Upper lobe of left lung (tissue), 6 donors: ENCODE measurements at regions not wholly inside any gene's neighbourhood (a gene's known extent, or its start where the extent isn't known, plus 50 kb on each side); places are given as distances from the start of the nearest gene placed in this dataset.

ENCODE experiments used
- ATAC-seq, 2 donors: fragments of 200-7000 bp; cut with Tn5 transposase; one replicate each; pipeline ENCODE4 v1.9.1; 2022; ENCODE audit warnings: mild to moderate bottlenecking in 2 of 2, moderate library complexity in 2 of 2; ENCODE audit not compliant: low FRiP score in 2 of 2
- DNase-seq, 2 donors: peaks; one replicate each; pipeline ENCODE4 v3.0.0-alpha.2; 2019 to 2020
- H3K27ac ChIP-seq, 4 donors: fragments of 200-600 bp; sonication (generic); one replicate each; pipeline ENCODE4 v1.5.1; 2016 to 2019
- H3K27me3 ChIP-seq, 4 donors: fragments of 200-600 bp; sonication (generic); one replicate each; pipeline ENCODE4 v1.5.1; 2017 to 2019
- H3K36me3 ChIP-seq, 4 donors: fragments of 200-600 bp; sonication (generic); one replicate each; pipeline ENCODE4 v1.5.1; 2016 to 2019
- H3K4me1 ChIP-seq, 4 donors: fragments of 200-600 bp; sonication (generic); one replicate each; pipeline ENCODE4 v1.5.1; 2018 to 2019
- H3K4me3 ChIP-seq, 4 donors: fragments of 200-600 bp; sonication (generic); one replicate each; pipeline ENCODE4 v1.5.1; 2017 to 2019; ENCODE audit warnings: mild to moderate bottlenecking in 2 of 4, moderate library complexity in 1 of 4
- H3K9me3 ChIP-seq, 4 donors: fragments of 200-600 bp; sonication (generic); one replicate each; pipeline ENCODE4 v1.5.1; 2018 to 2019
- EP300 ChIP-seq, 4 donors: sonication (generic); formaldehyde crosslinking; IDR thresholded peaks; one replicate each; pipeline ENCODE4 v1.5.1; 2017; ENCODE audit warnings: antibody characterized with exemption in 4 of 4, control low read depth in 2 of 4
- POLR2A ChIP-seq, 4 donors: fragments of 450-650 bp; IDR thresholded peaks; one replicate each; pipeline ENCODE4 v1.5.1; 2016 to 2017; ENCODE audit warnings: antibody characterized with exemption in 4 of 4, mild to moderate bottlenecking in 2 of 4
- POLR2AphosphoS5 ChIP-seq, 2 donors: sonication (generic); formaldehyde crosslinking; IDR thresholded peaks; one replicate each; pipeline ENCODE4 v1.5.1; 2017; ENCODE audit warnings: antibody characterized with exemption in 2 of 2
- WGBS, 2 donors: methylation state at CpG; one replicate each; pipeline ENCODE4 v1.1.5; 2017 to 2018; 5-methylcytosine and 5-hydroxymethylcytosine counted together
- TF ChIP-seq, protein P1 (sequence below), 6 experiments: fragments of 450-650 bp in 4 of 6; fragments of 200-600 bp in 2 of 6; sonication (generic) in 2 of 6; IDR thresholded peaks; one replicate each; pipeline ENCODE4 v1.5.1; 2016 to 2019; ENCODE audit warnings: antibody characterized with exemption in 6 of 6
- donor health status: DM: no; HTN: no; CAD: no; lungs with moderate emphysema.
- donor health status: DM: no; HTN: yes; CAD: no; lungs with severe emphysema.

GRCh38 chr3:104952146-104952972 is 414.4 kb upstream of the ALCAM start:
- peak overlapping the region in 3 of 4 donors; percentile 5 to 46 (median 23) for H3K27ac ChIP-seq
- DNase-seq (peak in 1 of 2 donors; percentile 70), ATAC-seq (peak; percentile 60 to 75)
- H3K9me3 ChIP-seq, result no peaks in the 10 kb centered on the region
- H3K36me3 ChIP-seq, result no peaks in the 10 kb centered on the region
- H3K4me3 ChIP-seq, result no peak overlapping the region
- H3K4me1 ChIP-seq, result peaks cover 0 to 6% (median 1%) of the 10 kb centered on the region in 4 donors
- 43 to 50% methylated on average over 2 of the region's 2 CpGs for WGBS, 2 donors
- no peaks in the 10 kb centered on the region for H3K27me3 ChIP-seq
- TF ChIP-seq POLR2A (IDR thresholded peaks at IDR 0.05) (no peak), POLR2AphosphoS5 (IDR thresholded peaks at IDR 0.05) (peak in 1 of 2 donors; percentile 12), EP300 (IDR thresholded peaks at IDR 0.05) (peak in 1 of 4 donors; percentile 70)
- TF ChIP-seq, protein P1, sequence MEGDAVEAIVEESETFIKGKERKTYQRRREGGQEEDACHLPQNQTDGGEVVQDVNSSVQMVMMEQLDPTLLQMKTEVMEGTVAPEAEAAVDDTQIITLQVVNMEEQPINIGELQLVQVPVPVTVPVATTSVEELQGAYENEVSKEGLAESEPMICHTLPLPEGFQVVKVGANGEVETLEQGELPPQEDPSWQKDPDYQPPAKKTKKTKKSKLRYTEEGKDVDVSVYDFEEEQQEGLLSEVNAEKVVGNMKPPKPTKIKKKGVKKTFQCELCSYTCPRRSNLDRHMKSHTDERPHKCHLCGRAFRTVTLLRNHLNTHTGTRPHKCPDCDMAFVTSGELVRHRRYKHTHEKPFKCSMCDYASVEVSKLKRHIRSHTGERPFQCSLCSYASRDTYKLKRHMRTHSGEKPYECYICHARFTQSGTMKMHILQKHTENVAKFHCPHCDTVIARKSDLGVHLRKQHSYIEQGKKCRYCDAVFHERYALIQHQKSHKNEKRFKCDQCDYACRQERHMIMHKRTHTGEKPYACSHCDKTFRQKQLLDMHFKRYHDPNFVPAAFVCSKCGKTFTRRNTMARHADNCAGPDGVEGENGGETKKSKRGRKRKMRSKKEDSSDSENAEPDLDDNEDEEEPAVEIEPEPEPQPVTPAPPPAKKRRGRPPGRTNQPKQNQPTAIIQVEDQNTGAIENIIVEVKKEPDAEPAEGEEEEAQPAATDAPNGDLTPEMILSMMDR (IDR thresholded peaks at IDR 0.05), result no peak

DNA sequence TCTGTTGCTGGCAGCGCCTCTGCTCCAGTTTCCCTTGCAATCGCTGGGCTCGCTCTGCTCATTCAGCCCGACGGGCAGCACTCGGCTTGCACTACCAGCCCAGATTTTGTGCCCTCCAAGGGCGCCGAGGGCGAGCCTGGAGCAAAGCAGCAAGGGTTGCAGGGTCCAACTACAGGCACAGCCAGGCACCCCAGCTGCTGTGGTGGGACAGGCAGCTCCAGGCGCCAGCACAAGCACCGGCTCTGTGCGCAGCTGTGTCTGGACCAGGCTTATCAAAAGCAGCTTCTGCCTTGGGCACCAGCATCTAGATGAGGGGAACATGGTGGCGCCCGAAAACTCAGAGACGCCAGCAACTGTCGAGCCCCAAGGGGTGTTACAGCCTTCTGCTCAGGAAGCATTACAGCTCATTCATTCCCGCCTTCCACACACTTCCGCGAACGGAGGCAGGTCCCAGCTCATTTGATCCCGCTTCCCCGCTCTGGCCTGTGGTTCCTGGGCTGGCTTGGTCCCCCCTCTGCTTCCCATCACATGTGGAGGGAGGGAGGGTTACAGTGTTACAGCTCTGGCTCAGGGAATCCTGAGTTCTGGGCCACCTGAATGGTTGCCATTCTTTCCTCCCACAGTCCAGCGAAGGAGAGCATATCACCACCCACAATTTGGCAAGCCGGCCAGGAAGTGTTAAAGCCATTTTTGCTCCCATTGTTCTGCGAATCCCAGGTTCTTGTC is 409.9 kb upstream of the ALCAM start:
- no peak overlapping the region for H3K4me3 ChIP-seq
- peak in 1 of 2 donors; percentile 68 for DNase-seq
- TF ChIP-seq POLR2AphosphoS5 (IDR thresholded peaks at IDR 0.05) (no peak), EP300 (IDR thresholded peaks at IDR 0.05) (no peak), POLR2A (IDR thresholded peaks at IDR 0.05) (no peak)
- TF ChIP-seq, protein P1 (IDR thresholded peaks at IDR 0.05), result no peak
- H3K9me3 ChIP-seq, result no peaks in the 10 kb centered on the region
- H3K27me3 ChIP-seq, result no peaks in the 10 kb centered on the region
- WGBS, 2 donors, result 95% methylated on average over 23 of the region's 25 CpGs
- no peak overlapping the region for H3K27ac ChIP-seq
- no peaks in the 10 kb centered on the region for H3K36me3 ChIP-seq
- H3K4me1 ChIP-seq, result peaks cover 0 to 5% (median 1%) of the 10 kb centered on the region in 4 donors
- peak; percentile 14 to 22 for ATAC-seq

GRCh38 chr3:104960579-104960978 is 406.1 kb upstream of the ALCAM start:
- 61 to 68% methylated on average over 2 of the region's 2 CpGs for WGBS, 2 donors
- ATAC-seq (no peak), DNase-seq (no peak)
- Histone ChIP-seq H3K27me3 (no peaks in the 10 kb centered on the region), H3K36me3 (no peaks in the 10 kb centered on the region), H3K4me3 (no peak overlapping the region), H3K4me1 (no peaks in the 10 kb centered on the region), H3K27ac (no peak overlapping the region), H3K9me3 (no peaks in the 10 kb centered on the region)
- TF ChIP-seq, protein P1 (IDR thresholded peaks at IDR 0.05), result no peak
- TF ChIP-seq POLR2AphosphoS5 (IDR thresholded peaks at IDR 0.05) (no peak), EP300 (IDR thresholded peaks at IDR 0.05) (no peak), POLR2A (IDR thresholded peaks at IDR 0.05) (no peak)

DNA sequence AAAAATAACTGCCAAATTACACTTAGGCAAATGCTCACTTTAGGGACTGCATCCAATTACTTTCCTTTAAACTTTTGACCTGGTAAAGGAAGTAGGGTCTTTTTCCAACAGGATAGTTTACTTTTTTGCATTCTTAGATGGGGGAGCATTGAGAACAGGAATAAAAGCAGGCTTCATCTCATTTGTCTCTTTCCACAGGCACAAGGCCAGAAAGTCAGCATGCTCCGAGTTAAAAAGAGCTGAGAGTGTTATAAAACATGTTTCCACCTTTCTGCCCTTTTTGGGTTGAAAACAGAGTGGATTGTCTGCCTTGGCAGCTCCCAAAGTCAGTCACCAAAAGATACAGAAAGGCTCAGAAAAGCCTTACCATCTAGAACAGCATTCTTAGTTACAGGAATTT is 404.9 kb upstream of the ALCAM start:
- ATAC-seq (no peak), DNase-seq (no peak)
- Histone ChIP-seq H3K27ac (no peak overlapping the region), H3K4me3 (no peak overlapping the region), H3K9me3 (no peaks in the 10 kb centered on the region), H3K4me1 (no peaks in the 10 kb centered on the region), H3K36me3 (no peaks in the 10 kb centered on the region), H3K27me3 (no peaks in the 10 kb centered on the region)
- TF ChIP-seq, protein P1 (IDR thresholded peaks at IDR 0.05), result no peak
- TF ChIP-seq POLR2A (IDR thresholded peaks at IDR 0.05) (no peak), POLR2AphosphoS5 (IDR thresholded peaks at IDR 0.05) (no peak), EP300 (IDR thresholded peaks at IDR 0.05) (no peak)
- WGBS, 2 donors, result 38 to 40% methylated on average over 1 of the region's 1 CpG
